H1 (cell line): ENCODE measurements at regions not wholly inside any gene's neighbourhood (a gene's known extent, or its start where the extent isn't known, plus 50 kb on each side); places are given as distances from the start of the nearest gene placed in this dataset.

Experiments
- CTCF ChIP-seq, 3 experiments: IDR thresholded peaks; 1 replicate in 2 of 3; 2 replicates in 1 of 3; pipeline versions ENCODE4 v1.5.1 to v1.6.1; 2011; ENCODE audit warnings: low read length in 3 of 3, mild to moderate bottlenecking in 3 of 3, inconsistent platforms in 2 of 3, low read depth in 1 of 3, moderate library complexity in 1 of 3; ENCODE audit not compliant: insufficient read depth in 1 of 3; ENCODE audit errors: control extremely low read depth in 1 of 3
- JUN ChIP-seq: IDR thresholded peaks from 2 replicates; pipeline ENCODE4 v1.6.1; 2011; ENCODE audit warnings: low read depth, mild to moderate bottlenecking, improper control_type of control experiment, low read length
- POLR2A ChIP-seq, 2 experiments: IDR thresholded peaks; 1 replicate in 1 of 2; 2 replicates in 1 of 2; pipeline ENCODE4 v1.6.1; 2011; ENCODE audit warnings: low read depth in 2 of 2, low read length in 2 of 2, mild to moderate bottlenecking in 2 of 2; ENCODE audit errors: control extremely low read depth in 1 of 2
- RAD21 ChIP-seq, 2 experiments: IDR thresholded peaks in 1 of 2; conservative IDR thresholded peaks in 1 of 2; 2 replicates each; pipeline ENCODE4 v1.6.1; 2011; ENCODE audit warnings: low read depth in 2 of 2, low read length in 2 of 2, improper control_type of control experiment in 1 of 2, inconsistent platforms in 1 of 2, mild to moderate bottlenecking in 1 of 2, moderate library complexity in 1 of 2
- TAF1 ChIP-seq: IDR thresholded peaks from 2 replicates; pipeline ENCODE4 v1.6.1; 2011; ENCODE audit warnings: mild to moderate bottlenecking, low read depth, low read length
- YY1 ChIP-seq: IDR thresholded peaks from 2 replicates; pipeline ENCODE4 v1.6.1; 2011; ENCODE audit warnings: low read depth, mild to moderate bottlenecking, low read length

DNA sequence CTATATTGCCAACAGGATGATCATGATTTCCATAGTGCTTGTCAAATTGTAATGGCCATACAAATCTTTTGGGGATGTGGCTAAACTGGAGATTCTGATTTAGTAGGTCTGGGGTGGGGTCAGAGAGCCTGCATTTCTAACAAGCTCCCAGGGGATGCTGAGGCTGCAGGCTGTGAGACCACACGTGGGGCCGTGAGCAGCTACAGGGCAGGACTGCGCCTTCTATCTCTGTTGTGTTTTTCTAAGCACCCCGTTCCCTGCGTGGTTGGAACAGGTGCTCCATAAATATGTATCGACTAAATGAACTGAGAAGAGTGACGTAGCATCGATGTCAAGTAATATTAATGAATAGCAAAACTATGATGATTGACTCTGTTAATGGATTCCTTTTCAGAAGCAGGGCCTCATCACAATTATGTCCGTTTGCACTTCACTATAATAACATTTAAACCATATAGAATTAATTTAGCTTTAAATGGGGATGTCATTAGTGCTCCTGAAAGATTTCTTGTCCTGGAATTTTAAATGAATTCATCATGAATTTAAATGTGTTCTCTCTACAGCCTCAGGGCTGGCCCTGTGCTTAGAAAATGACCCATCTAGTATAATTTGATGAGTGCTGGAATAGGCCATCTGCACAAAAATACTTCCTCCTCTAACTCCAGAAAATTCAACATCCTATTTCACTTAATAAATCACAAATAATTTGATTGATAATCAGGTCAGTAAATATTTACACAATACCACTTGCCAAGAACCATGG is 51.7 kb upstream of the SIAH3 start:
- TF ChIP-seq CTCF (IDR thresholded peaks at IDR 0.05; ENCODE audit: control extremely low read depth in 1 of 3, insufficient read depth in 1 of 3, low read depth in 1 of 3, low read length in 3 of 3) (no peak), POLR2A (IDR thresholded peaks at IDR 0.05; ENCODE audit: control extremely low read depth in 1 of 2, low read depth in 2 of 2, low read length in 2 of 2) (no peak), RAD21 (IDR thresholded peaks at IDR 0.05 in 1 of 2, conservative IDR thresholded peaks at IDR 0.05 in 1 of 2; ENCODE audit: low read depth in 2 of 2, low read length in 2 of 2) (no peak), YY1 (no peak), JUN (no peak), TAF1 (no peak)
